ENCODE measurements at regions not wholly inside any gene's neighbourhood (a gene's known extent, or its start where the extent isn't known, plus 50 kb on each side); places are given as distances from the start of the nearest gene placed in this dataset.

DNA sequence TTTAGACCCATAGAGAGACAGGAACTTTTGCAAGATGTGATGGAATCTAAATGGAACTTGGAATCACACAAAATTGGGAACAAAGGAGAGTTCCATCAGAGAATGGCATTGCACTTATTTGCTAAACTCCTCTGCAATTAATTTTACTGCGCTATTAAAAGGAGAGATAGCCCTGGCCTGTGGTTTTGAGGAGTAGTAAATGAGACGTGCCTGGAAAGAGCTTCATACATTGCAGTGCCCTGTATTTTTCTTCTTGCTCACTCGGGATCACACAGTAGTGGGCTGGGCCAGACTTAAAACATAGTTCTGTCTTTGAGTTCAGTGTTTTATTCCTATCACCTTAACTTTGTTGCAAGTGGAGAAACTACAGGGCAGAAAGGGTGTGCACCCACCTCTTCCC lies 94.4 kb upstream of the SLC27A6 start:
- no peaks in the 10 kb centered on the region for H3K4me1 Mint-ChIP-seq (ENCODE audit: unreplicated experiment)
- H3K4me3 Mint-ChIP-seq (ENCODE audit: unreplicated experiment) = no peak overlapping the region
- TF ChIP-seq, protein P1, sequence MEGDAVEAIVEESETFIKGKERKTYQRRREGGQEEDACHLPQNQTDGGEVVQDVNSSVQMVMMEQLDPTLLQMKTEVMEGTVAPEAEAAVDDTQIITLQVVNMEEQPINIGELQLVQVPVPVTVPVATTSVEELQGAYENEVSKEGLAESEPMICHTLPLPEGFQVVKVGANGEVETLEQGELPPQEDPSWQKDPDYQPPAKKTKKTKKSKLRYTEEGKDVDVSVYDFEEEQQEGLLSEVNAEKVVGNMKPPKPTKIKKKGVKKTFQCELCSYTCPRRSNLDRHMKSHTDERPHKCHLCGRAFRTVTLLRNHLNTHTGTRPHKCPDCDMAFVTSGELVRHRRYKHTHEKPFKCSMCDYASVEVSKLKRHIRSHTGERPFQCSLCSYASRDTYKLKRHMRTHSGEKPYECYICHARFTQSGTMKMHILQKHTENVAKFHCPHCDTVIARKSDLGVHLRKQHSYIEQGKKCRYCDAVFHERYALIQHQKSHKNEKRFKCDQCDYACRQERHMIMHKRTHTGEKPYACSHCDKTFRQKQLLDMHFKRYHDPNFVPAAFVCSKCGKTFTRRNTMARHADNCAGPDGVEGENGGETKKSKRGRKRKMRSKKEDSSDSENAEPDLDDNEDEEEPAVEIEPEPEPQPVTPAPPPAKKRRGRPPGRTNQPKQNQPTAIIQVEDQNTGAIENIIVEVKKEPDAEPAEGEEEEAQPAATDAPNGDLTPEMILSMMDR (IDR thresholded peaks at IDR 0.05) = no peak
- H3K36me3 Mint-ChIP-seq (ENCODE audit: unreplicated experiment) = peaks cover 2% of the 10 kb centered on the region
- H3K27me3 Mint-ChIP-seq (ENCODE audit: unreplicated experiment) = peaks cover 74% of the 10 kb centered on the region
- no peak overlapping the region for H3K27ac Mint-ChIP-seq (ENCODE audit: unreplicated experiment)
- DNase-seq (ENCODE audit: extremely low spot score, unreplicated experiment) = no peak
- H3K9me3 Mint-ChIP-seq (ENCODE audit: unreplicated experiment) = peaks cover 3% of the 10 kb centered on the region

DNA sequence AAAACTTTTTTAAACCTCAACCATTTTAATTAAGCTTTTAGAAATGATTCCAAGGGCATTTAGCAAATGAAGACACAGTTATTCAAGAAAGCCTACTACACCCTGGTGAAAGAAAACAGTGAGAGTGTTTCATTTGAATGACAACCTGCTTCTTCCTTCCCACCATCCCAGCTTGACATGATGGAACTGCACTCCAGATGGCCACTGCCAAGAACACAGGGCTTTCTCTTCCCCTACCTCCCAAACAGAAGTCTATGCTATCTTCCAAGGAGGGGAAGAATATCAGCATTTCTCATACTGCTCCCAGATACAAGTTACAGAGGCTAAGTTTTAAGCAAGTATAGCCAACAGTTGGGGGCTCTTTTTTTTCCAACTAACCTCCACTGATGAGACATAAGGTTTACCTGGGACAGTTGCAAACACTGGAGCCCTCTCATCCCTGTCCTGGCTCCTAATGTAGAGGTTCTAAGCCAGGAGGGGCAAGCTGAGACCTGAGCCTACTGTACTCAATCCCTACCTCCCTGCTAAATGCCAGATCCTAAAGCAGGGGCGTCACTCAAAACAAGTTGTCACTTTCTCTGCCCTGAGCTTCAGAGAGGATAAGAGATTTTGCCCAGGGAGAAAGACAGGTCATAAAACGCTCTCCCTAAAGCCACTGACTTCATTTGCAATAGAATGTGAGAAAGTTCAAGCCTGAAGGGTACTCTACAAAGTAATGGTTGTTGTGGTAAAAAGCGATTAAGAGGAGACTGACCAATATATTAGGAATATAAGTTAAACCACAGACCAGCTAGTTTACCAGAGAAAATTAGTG lies 88.5 kb upstream of the SLC27A6 start:
- Mint-ChIP-seq H3K27me3 (ENCODE audit: unreplicated experiment) (peaks cover 82% of the 10 kb centered on the region), H3K9me3 (ENCODE audit: unreplicated experiment) (no peaks in the 10 kb centered on the region), H3K4me1 (ENCODE audit: unreplicated experiment) (peaks cover 2% of the 10 kb centered on the region), H3K36me3 (ENCODE audit: unreplicated experiment) (no peaks in the 10 kb centered on the region), H3K27ac (ENCODE audit: unreplicated experiment) (no peak overlapping the region), H3K4me3 (ENCODE audit: unreplicated experiment) (no peak overlapping the region)
- no peak for DNase-seq (ENCODE audit: extremely low spot score, unreplicated experiment)
- TF ChIP-seq, protein P1 (IDR thresholded peaks at IDR 0.05) = no peak

GRCh38 chr5:128877476-128877875 lies 87.8 kb upstream of the SLC27A6 start:
- H3K9me3 Mint-ChIP-seq (ENCODE audit: unreplicated experiment) = no peaks in the 10 kb centered on the region
- no peak overlapping the region for H3K27ac Mint-ChIP-seq (ENCODE audit: unreplicated experiment)
- DNase-seq (ENCODE audit: extremely low spot score, unreplicated experiment) = no peak
- H3K36me3 Mint-ChIP-seq (ENCODE audit: unreplicated experiment) = no peaks in the 10 kb centered on the region
- peaks cover 2% of the 10 kb centered on the region for H3K4me1 Mint-ChIP-seq (ENCODE audit: unreplicated experiment)
- TF ChIP-seq, protein P1 (IDR thresholded peaks at IDR 0.05) = no peak
- peaks cover 77% of the 10 kb centered on the region for H3K27me3 Mint-ChIP-seq (ENCODE audit: unreplicated experiment)
- no peak overlapping the region for H3K4me3 Mint-ChIP-seq (ENCODE audit: unreplicated experiment)

DNA sequence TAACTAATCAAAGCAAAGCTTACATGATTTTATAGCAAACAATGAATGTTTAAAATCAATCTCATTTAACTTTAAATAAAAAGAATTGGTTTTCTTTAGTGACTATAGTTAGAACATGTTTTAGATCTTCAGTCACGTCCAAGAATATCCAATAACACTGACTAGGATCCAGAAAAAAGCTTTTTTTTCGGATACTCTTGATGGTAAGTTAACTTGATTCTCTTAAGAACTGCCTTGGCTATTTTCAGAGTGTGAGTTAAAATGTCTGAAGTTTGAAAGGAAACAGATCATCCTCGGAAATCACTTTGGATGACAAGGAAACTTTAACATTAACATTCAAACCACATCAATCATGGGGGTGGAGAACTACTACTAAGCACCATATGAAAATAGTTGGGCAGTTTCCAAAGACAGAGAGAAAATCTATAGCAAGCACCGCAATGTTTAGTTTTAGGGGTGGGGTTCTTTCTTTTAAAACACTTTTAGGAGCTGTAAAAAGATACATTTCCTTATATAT lies 83.7 kb upstream of the SLC27A6 start:
- Mint-ChIP-seq H3K9me3 (ENCODE audit: unreplicated experiment) (peaks cover 17% of the 10 kb centered on the region), H3K36me3 (ENCODE audit: unreplicated experiment) (no peaks in the 10 kb centered on the region), H3K4me3 (ENCODE audit: unreplicated experiment) (no peak overlapping the region), H3K27me3 (ENCODE audit: unreplicated experiment) (peaks cover 74% of the 10 kb centered on the region), H3K27ac (ENCODE audit: unreplicated experiment) (no peak overlapping the region), H3K4me1 (ENCODE audit: unreplicated experiment) (peaks cover 2% of the 10 kb centered on the region)
- no peak for DNase-seq (ENCODE audit: extremely low spot score, unreplicated experiment)
- TF ChIP-seq, protein P1 (IDR thresholded peaks at IDR 0.05) = no peak

GRCh38 chr5:128885649-128886255 lies 79.5 kb upstream of the SLC27A6 start:
- Mint-ChIP-seq H3K9me3 (ENCODE audit: unreplicated experiment) (peaks cover 17% of the 10 kb centered on the region), H3K27ac (ENCODE audit: unreplicated experiment) (no peak overlapping the region), H3K27me3 (ENCODE audit: unreplicated experiment) (peaks cover 72% of the 10 kb centered on the region), H3K4me1 (ENCODE audit: unreplicated experiment) (peaks cover 2% of the 10 kb centered on the region), H3K36me3 (ENCODE audit: unreplicated experiment) (no peaks in the 10 kb centered on the region), H3K4me3 (ENCODE audit: unreplicated experiment) (no peak overlapping the region)
- TF ChIP-seq, protein P1 (IDR thresholded peaks at IDR 0.05) = no peak
- DNase-seq (ENCODE audit: extremely low spot score, unreplicated experiment) = no peak
